ENCODE measurements at regions not wholly inside any gene's neighbourhood (a gene's known extent, or its start where the extent isn't known, plus 50 kb on each side); places are given as distances from the start of the nearest gene placed in this dataset.
"Not testable (repeated sequence)": the region's sequence is repeated elsewhere in the genome, so short reads cannot be mapped to it uniquely, and the experiment has no call there.

DNA sequence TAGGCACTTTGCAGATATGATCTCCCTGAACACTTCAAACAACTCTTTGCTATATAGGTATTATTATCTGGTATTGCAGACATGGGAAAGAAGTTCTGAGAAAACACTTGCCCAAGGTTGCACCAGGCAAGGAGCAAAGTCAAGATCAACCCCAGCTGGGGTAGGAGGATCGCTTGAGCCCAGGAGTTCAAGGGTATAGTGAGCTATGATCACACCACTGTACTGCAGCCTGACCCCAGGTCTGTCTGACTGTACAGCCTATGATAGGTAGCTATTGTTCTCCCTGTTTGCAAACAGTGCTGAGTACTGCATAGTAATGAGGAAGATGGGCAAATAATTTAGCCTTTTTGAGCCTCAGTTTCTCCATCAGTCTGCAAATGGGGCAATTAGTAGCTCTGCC lies 60.5 kb upstream of the GRK3 start:
- DNase-seq (ENCODE audit: insufficient read length, low spot score); FAIRE-seq: not testable (repeated sequence)

GRCh38 chr22:25508161-25508560 lies 56.3 kb upstream of the GRK3 start:
- no peak for DNase-seq (ENCODE audit: insufficient read length, low spot score)

GRCh38 chr22:25508761-25509321 lies 55.6 kb upstream of the GRK3 start:
- DNase-seq (ENCODE audit: insufficient read length, low spot score) (no peak), FAIRE-seq (no peak)

More at GRCh38 chr22:25508161-25508560, 56.3 kb upstream of the GRK3 start:
- no peak for FAIRE-seq

DNA sequence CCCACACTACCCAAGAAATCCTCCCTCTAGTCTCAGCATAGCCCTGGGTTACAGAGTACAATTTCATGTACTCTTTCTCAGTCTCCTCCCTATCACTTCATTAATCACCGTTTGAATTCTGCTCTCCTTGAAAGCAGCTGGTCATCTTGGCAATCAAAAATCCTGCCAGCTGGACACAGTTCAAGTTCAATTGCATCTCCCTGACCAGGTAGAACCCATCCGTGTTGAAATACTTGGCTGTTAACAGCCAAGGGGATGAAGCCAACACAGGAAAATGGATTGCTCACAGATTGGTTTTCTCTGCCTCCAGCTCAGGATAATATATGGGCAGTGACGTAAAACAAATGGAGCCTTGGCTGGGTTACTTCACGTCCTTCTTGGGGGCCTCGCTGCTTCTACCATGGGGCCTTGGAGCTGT lies 55.1 kb upstream of the GRK3 start:
- no peak for FAIRE-seq
- no peak for DNase-seq (ENCODE audit: insufficient read length, low spot score)

DNA sequence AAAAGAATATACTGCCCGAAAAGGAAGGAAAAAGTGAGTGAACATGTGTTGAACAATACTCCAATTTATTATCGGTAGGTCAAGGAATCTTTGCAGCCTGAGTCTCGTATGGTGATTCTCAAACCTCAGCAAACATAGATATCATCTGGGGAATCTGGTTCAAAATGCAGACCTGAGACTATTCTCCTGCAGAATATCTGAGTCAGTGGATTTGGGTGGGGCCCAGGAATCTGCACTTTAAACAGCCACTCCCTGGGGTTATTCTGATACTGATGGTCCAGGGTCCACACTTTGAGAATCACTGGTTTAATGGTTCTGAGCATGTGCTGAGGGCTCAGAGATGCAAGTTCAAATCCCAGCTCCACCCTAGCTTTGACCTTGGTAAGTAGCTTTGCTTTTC lies 53.6 kb upstream of the GRK3 start:
- no peak for DNase-seq (ENCODE audit: insufficient read length, low spot score)
- FAIRE-seq = no peak

DNA sequence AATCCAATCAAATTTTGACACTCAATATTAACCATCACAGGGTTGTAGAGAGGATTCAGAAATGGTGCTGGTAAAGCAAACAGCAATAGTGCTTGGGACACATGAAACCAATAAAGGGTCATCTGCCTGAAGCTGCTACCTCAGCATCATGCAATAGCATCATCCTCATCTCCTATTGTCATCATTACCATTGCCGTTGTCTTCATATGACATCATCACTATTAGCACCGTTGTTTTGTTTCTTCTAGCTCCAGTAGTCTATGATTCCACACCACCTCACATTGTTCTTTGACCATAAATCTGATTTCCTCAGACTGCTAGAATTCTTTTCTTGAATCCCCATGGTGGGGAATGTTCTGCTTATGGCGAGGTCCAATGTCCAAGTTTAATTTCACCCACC lies 52.8 kb upstream of the GRK3 start:
- DNase-seq (ENCODE audit: insufficient read length, low spot score) (no peak), FAIRE-seq (no peak)

GRCh38 chr22:25514436-25515180 lies 49.9 kb upstream of the GRK3 start:
- FAIRE-seq = no peak
- no peak for DNase-seq (ENCODE audit: insufficient read length, low spot score)

Data from GM19239 (cell line).